ENCODE measurements at regions not wholly inside any gene's neighbourhood (a gene's known extent, or its start where the extent isn't known, plus 50 kb on each side); places are given as distances from the start of the nearest gene placed in this dataset.

- H3K36me3 Mint-ChIP-seq (ENCODE audit: low read depth): no peaks in the 10 kb centered on the region
- peaks cover 16% of the 10 kb centered on the region for H3K27me3 Mint-ChIP-seq
- H3K4me3 Mint-ChIP-seq: no peak overlapping the region
- no peak for DNase-seq
- no peaks in the 10 kb centered on the region for H3K4me1 Mint-ChIP-seq (ENCODE audit: low read depth)
- no peak overlapping the region for H3K27ac Mint-ChIP-seq
- H3K9me3 Mint-ChIP-seq: no peaks in the 10 kb centered on the region
Measured at GRCh38 chr1:61523229-61523628, 201.7 kb downstream of the TM2D1 start.

GRCh38 chr1:61520401-61520800 is 204.5 kb downstream of the TM2D1 start:
- Mint-ChIP-seq H3K27ac (no peak overlapping the region), H3K9me3 (no peaks in the 10 kb centered on the region), H3K27me3 (peaks cover 12% of the 10 kb centered on the region), H3K4me1 (ENCODE audit: low read depth) (no peaks in the 10 kb centered on the region), H3K4me3 (no peak overlapping the region), H3K36me3 (ENCODE audit: low read depth) (no peaks in the 10 kb centered on the region)
- no peak for DNase-seq

- Mint-ChIP-seq H3K9me3 (no peaks in the 10 kb centered on the region), H3K4me1 (ENCODE audit: low read depth) (no peaks in the 10 kb centered on the region), H3K27ac (no peak overlapping the region), H3K36me3 (ENCODE audit: low read depth) (no peaks in the 10 kb centered on the region), H3K4me3 (no peak overlapping the region), H3K27me3 (peaks cover 9% of the 10 kb centered on the region)
- no peak for DNase-seq
Measured at GRCh38 chr1:61519631-61520030, 205.3 kb downstream of the TM2D1 start.

- no peaks in the 10 kb centered on the region for H3K9me3 Mint-ChIP-seq
- no peaks in the 10 kb centered on the region for H3K36me3 Mint-ChIP-seq (ENCODE audit: low read depth)
- no peak overlapping the region for H3K27ac Mint-ChIP-seq
- DNase-seq: no peak
- no peak overlapping the region for H3K4me3 Mint-ChIP-seq
- peaks cover 9% of the 10 kb centered on the region for H3K27me3 Mint-ChIP-seq
- no peaks in the 10 kb centered on the region for H3K4me1 Mint-ChIP-seq (ENCODE audit: low read depth)
Measured at GRCh38 chr1:61518670-61519400, 206.1 kb downstream of the TM2D1 start.

GRCh38 chr1:61517345-61517744 is 207.6 kb downstream of the TM2D1 start:
- Mint-ChIP-seq H3K4me3 (no peak overlapping the region), H3K36me3 (ENCODE audit: low read depth) (no peaks in the 10 kb centered on the region), H3K4me1 (ENCODE audit: low read depth) (no peaks in the 10 kb centered on the region), H3K27me3 (no peaks in the 10 kb centered on the region), H3K27ac (no peak overlapping the region), H3K9me3 (no peaks in the 10 kb centered on the region)
- DNase-seq: no peak

- Mint-ChIP-seq H3K27me3 (no peaks in the 10 kb centered on the region), H3K27ac (no peak overlapping the region), H3K9me3 (no peaks in the 10 kb centered on the region), H3K4me3 (no peak overlapping the region), H3K36me3 (ENCODE audit: low read depth) (no peaks in the 10 kb centered on the region), H3K4me1 (ENCODE audit: low read depth) (no peaks in the 10 kb centered on the region)
- no peak for DNase-seq
Measured at GRCh38 chr1:61515096-61515495, 209.8 kb downstream of the TM2D1 start.
